CD4-positive, alpha-beta T cell treated with Interleukin-2 at 100 ng/mL for 4 hours (primary cell): ENCODE measurements at regions not wholly inside any gene's neighbourhood (a gene's known extent, or its start where the extent isn't known, plus 50 kb on each side); places are given as distances from the start of the nearest gene placed in this dataset.

Experiments used
- DNase-seq: peaks from one replicate; pipeline ENCODE4 v3.0.0-alpha.2; 2020; ENCODE audit warnings: low spot score

DNA sequence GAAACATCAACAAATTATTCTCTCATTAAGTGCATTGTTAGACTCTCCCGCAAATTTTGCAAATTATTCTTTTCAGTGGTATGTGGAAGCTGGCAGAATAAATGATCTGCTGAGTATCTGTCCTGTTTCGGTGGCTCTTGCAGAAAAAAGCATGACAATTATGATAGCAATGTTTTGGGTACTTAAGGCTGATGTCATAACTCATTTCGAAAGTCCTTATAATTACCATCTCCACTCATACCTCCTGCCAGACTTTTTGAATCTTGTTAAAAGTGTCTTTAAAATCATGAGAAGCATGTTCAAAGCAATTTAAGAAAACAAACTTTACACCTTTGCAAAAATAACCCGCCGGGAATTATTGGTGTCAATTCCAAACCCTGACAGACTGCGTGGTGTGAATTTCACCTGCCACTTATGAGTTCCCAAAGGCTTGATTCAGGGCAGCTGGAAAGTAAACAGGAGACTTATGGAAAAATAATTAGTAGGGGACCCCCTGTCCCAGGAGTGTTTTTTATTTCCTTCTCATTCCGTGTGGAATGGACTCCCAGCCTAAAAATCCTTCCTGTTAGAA, 87.6 kb upstream of the E2F3 start:
- no peak for DNase-seq

DNA sequence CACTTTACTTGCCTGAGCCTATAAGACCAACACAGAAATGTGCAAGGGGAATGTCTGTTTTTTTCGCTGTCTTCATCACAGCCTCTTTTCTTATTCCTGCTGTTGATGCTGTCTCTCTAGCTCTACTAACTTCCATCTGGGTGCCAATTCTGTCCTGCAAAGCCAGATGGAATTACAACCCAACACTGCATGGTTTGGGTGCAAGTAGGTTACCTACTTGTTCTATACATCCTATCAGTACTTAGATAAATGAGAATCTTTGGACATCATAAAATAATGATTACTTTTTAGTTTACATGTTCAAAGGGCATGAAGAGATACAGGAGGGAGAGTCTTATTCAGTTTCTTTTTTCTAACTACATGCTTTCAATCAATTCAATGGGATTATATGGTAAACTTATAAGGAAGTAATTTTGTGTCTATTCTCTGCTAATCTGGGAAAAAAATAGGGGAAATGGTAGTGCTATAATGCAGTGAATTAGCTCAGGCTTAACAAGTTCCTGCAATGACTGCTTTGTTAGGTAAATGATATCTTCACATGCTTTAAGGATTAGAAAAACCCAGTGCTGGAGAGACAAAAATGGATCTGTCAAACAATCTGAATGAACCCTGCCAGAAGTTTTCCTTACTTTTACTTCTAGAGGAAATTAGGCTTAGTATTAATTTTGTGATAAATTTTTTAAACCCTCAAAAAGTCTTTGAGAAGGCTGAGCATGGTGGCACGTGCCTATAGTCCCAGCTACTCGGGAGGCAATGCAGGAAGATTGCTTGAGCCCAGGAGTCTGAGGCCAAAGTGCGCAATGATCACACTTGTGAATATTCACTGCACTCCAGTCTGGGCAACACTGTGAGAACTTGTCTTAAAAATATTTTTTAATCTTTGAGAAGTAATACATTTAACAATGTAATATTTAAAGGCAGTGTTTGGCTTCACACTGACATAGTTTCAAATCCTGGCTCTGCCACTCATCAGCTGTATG, 86.5 kb upstream of the E2F3 start:
- no peak for DNase-seq

DNA sequence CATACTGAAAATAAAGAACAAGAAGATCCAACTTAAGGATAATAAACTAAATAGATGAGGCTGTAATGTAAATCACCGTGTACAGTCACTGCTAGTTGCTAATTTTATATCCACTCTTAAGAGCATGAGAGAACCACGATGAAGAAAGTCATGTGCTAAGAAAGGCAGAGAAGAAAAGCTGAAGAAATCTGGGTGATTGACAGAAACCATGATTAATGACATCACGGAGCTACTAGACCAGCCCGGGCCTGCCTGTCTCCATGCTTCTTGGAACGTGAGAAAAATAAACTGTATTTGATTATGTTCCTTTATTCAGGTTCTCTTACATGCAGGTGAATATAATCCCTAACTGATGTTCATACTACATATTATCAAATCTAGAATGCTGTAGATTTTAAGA, 84.2 kb upstream of the E2F3 start:
- no peak for DNase-seq

DNA sequence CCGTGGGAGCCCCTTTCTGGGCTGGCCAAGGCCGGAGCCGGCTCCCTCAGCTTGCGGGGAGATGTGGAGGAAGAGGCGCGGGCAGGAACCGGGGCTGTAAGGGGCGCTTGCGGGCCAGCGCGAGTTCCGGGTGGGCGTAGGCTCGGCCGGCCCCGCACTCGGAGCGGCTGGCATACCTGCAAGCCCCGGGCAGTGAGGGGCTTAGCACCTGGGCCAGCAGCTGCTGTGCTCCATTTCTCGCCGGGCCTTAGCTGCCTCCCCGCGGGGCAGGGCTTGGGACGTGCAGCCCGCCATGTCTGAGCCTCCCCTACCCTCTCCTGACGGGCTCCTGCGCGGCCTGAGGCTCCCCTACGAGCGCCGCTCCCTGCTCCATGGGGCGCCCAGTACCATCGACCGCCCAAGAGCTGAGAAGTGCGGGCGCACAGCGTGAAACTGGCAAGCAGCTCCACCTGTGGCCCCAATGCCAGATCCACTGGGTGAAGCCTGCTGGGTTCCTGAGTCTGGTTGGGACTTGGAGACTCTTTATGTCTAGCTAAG, 82.8 kb upstream of the E2F3 start:
- DNase-seq, result no peak

DNA sequence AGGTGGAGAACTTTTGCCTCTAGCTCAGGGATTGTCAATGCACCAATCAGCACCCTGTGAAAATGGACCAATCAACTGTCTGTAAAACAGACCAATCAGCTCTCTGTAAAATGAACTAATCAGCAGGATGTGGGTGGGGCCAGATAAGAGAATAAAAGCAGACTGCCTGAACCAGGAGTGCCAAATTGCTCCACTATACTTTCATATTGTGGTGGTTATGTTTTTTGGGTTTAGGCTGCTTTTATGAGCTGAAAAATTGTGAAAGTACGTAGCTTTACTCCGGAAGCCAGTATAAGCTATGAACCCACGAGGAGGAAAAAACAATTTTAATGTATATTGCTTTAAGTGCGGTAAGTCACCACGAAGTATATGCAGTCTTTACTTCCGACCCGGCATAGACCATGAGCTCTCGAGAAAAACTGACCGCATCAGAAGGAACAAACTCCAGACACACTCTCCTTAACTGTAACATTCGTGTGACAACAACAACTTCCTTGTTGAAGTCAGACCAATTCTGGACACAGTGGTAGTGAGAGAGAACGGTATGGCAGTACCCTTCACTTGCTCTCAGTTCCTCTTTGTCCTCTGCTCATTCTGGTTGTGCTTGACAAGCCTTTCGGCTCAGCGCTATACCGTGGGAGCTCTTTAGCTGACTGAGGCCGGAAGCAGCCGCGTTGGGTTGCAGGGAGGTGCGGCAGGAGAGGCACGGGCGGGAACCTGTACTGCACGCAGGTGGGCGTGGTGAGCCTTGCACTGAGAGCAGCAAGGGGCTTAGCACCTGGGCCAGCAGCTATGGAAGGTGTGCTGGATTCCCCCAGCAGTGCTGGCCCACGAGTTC, 81.9 kb upstream of the E2F3 start:
- peak; percentile 72 for DNase-seq

DNA sequence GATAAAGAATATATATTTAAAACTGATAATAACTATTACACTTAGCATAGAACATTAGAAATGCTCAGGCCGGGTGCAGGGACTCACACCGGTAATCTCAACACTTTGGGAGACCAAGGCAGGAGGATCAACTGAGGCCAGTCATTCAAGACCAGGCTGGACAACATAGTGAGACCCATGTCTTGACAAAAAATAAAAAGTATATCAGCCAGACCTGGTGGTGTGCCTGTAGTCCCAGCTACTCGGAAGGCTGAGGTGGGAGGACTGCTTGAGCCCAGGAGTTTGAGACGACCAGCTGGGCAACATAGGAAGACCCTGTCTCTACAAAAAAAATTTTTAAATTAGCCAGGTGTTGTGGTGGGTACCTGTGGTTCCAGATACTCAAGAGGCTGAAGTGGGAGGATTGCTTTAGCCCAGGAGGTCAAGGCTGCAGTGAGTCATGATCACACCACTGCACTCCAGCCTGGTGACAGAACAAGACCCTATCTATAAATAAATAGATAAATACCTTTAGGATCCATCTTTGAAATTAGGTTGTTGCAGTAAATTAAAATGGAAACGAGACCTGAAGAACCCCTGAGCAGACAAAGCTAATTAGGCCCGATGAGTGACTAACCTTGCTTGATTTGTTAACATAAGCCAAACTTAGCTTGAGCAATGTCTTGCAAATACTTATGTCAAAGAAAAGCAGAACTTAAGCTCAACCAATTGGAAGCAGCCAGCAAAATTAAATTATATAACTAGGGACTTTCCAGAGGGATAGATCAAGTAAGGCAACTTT, 75.8 kb upstream of the E2F3 start:
- no peak for DNase-seq

DNA sequence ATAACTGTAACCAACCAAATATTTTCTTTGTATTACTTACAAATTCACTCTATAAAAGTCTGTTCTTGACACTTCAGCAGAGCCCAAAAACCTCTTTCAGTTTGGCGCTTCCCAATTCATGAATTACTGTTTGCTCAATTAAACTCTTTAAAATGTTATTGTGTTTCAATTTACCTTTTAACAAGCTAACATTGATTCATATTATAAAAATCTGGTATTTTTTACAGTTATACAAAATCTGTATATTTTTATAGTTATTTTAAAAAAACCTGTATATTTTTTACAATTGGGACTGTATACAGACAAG, 75.3 kb upstream of the E2F3 start:
- no peak for DNase-seq

DNA sequence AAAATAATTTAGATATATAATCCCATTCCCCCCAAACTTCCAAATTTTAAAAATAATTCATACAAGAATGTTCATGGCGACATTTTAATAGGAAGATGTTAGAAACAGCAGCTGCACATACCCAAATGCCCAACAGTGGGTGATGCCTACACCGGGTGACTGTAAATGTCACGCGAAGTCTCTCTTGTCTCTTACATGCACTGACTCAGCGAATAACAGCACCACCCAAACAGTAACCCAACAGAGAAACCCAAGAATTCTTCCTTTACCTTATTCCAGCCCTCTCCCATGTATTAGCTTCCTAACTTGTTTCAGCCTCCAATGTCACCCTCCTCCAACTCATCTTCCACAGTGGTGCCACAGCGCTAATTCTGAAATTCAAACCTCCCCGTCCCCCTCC, 74.5 kb upstream of the E2F3 start:
- DNase-seq, result no peak

DNA sequence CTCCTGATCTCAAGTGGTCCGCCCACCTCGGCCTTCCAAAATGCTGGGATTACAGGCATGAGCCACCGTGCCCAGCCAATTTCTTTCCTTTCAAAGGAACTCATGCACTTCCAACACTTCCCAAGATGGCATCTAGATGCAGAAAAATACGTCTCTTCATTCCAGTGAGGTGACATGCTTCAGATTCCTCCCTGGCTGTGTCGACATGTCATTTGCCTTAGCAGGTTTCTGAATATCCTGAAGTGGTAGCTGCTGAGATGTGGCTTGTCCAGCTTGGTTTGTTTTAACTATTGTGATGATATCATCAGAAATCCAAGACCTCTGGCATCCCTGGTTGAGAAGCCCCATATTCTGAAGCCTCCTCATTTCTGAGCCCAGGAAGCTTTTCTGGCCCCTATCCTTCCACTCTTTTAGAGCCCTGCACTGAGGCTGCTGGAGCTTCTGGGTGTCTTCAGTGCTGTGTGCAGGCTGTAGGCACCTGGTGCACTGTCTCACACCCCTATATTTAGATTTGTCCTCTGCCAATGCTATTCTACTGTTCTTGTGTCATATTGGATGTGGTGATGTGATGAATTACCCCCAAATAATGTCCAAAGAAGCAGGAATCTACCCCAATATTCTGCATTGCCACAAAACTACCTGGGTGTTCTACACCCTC, 73.3 kb upstream of the E2F3 start:
- DNase-seq, result no peak

DNA sequence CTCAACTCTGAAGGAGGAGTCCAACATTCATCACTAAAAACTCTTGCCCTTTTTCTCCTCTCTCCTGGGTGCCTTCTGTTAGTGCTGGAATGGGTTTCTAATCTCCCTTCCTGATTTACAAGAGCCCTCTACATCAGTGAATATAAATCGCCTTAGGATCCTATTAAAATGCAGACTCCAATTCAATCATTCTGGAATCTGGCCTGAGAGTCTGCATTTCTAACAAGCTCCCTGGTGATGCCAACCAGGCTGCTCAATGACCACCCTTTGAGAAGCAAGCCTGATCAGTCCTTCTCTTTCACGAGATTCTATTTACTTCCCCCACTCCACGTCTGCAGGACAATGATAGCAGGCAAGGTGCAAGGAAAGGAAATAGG, 72.8 kb upstream of the E2F3 start:
- no peak for DNase-seq

DNA sequence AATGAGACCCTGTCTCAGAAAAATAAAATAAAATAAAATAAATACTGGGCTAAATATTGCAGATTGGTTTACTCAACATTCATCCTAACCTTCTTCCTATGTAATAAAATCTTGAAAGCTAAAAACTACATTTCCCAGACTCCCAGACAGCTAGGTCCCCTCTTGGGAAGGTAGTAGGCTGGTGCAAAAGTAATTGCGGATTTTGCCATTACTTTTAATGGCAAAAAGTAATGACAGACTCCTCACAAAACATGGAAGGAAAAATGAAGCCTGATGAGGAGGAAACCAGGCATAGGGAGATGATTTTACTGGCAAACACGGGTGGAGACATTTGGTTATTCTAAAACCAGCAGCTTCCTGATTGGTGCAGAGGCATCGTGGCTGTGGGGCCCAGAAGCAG, 70.6 kb upstream of the E2F3 start:
- DNase-seq, result no peak

DNA sequence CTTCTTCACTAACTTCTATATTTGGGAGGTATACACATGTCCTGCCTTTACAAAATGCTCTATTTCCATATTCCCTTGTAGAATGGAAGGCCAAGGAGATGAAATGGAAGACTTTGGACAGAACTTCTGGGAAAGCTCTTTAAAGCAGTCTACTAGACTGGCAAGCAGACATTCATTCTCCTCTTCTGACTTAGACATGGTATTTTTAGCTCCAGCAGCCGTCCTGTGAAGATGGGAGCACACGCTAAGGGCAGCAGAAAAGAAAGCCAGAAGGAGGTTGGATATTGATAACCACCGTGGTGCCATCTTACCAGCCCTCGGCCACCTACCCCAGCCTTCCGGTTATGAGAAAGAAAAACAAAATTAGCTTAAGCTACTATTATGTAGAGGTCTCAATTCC, 70.1 kb upstream of the E2F3 start:
- DNase-seq, result no peak

DNA sequence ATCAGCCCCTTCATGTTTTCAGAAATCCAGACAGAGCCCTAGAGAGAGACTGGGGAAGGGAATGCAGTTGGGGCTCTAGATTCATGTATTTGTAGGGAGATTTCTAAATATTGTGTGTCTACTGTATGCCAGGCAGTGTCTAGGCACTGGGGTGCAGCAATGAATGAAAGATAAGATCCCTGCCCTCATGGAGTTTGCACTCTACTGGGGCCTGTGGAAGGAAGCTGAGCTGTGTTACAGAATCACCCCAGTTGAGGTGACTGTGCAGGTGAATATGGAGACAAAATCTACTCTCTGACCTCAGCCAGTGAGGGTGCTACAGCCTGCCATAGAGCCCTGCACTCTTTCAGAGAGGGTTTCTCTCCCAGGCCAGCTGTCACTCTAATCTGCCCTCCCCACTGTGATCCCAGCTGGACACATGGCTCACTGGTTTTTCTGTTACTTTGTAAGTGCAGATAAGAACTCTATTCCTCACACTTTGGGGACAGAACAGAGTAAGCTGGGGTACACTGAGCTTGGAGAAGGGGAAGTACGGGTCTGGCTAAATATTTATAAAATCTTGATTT, 69.2 kb upstream of the E2F3 start:
- no peak for DNase-seq

DNA sequence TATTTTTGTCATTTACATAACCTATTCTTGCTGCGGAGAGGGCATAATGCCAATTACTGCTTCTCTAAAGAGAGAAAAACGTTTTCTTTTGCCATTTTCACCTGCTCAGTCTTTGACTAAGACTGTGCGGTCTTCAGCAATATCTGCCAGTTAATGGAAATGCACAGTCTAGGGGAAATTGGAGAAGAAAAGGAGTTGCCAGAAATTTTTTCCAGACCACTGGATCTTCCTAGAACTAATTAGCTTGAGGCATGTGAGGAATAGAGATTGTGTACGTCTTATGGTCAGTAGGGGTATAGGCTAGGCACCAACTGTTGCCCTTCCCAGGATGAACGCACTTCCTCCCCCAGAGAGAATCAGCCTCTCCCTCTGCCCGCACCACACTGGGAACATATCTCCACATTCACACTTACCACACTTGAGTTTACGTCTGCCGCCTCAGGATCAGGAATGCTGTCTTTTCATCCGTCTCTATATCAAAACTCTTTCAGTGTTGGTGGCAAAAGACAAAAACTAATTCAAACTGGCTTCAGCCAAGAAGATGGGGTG, 67.9 kb upstream of the E2F3 start:
- DNase-seq, result no peak

DNA sequence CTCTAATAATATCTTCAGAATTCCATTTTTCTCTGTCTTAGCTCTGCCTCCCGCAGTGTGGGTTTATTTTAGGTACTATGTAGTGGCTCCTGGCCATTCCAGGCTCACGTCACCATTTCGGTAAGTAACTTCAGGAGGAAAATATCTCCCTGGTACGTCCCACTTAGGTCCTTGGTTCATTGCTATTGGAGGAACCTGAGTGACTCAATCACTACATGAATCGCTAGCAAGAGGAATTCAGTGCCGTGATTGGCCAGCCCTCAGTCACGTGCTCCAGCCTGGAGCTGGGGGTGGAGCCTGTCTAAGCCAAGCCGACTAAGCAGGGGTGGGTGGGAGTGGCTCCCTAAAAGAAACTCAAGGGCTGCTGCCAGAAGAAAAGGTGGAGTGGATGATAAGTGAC, 67.3 kb upstream of the E2F3 start:
- no peak for DNase-seq

DNA sequence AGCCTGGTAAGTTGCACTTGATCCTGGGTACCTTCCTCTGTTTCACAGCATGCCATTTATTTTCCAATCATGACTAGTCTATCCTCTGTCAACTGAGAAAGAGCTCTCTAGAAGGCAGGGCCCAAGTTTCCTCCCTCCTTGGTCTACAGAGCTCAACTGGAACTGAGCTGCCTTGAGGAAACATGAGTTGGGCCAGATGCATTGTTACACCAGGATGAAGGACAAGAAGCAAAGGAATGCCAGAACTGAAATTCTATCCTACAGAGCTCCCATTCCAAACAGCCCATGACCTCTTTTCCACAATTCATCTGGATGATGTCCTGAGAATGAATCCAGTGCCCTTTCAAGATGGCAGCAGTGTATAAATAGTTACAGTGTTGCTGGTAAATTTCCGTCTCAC, 66.7 kb upstream of the E2F3 start:
- DNase-seq, result no peak

DNA sequence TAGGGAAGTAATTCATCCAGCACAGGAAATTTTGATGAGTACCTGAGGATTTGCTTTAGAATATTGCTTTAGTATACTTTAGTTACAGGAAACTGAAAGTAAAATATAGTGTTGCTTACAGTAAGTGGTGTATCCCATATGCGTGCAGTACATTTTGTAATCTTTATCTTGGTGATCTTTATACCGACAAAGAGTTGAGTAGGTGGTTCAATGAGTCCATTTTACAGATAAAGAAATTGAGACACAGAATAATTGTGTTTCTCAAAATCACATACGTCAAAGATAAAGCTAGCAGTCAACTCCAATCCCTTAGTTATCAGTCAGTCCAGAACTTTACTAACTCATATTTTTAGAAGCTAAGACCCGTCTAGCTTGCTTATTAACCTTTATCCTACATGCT, 65.8 kb upstream of the E2F3 start:
- DNase-seq, result peak; percentile 9

DNA sequence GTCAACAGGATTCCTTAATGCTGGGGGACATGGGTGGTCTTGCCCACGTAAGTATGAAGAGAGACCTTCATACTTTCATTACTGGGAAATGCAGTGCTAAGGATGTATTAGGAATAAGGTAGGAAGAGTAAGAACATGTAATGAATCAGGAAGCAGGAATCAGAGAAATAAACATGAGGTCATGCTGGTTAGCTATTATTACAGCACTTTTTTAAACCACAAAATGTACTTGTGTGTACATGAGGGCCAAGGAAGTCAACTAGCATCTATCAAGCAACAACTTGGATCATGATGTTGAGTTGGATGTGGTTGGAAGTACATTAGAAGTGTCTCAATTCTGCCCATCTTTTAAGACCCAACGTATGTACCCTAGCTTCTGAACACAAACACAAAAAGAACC, 63.5 kb upstream of the E2F3 start:
- DNase-seq, result no peak

DNA sequence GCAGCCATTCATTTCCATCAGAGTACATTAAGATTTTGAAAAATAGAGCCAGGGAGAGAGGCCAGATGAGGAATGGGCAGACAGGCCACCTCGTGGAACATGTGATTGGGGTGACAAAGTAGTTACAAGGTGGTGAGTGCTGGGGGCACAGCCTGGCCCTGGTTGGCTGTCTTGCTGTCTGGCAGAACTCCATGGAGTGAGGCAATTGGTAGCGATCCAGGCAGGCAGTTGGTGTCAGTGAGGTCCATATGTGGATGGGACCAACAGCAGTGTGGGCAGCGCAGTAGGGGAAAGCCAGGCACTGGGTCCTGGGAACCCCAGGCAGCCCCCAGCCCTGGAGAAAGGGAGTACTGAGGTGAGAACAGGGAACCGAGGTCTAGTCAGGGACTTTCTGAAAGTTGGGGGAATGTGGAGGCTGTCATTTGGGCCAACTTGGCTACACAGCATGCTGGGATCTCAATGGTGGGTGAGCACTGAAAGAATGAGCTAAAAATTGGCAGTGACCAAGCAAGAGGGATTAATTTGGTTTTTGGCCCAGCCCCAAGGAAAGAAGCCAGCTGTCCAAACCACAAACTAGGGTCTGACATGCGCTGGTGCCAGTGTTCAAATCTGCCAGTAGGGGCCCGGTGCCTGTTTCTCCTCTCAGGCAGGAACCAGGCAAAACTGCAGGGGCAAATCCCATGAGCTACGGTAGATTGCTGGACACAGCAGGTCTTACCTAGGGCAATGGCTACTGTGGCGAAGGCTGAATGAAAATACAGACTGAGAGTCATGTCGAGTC, 61.4 kb upstream of the E2F3 start:
- no peak for DNase-seq

DNA sequence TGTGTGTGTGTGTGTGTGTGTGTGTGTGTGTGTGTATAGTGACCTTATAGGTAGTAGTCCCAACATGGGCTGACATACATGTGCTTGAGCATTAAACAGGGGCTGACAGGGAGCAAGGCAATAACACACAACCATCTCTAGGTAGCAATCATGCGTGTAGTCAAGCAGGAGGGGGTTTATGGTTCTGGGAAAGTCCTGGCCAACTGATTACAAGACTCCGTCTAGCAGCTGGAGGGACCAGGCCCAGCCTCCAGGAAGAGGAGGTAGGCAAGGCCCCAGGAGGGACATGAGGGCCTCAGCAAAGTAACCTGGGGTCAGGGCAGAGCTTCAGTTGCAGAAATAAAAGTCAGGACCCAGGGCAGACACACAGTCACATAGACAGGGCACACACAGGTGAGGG, 60.6 kb upstream of the E2F3 start:
- DNase-seq, result no peak
